ENCODE measurements at regions not wholly inside any gene's neighbourhood (a gene's known extent, or its start where the extent isn't known, plus 50 kb on each side); places are given as distances from the start of the nearest gene placed in this dataset.

DNA sequence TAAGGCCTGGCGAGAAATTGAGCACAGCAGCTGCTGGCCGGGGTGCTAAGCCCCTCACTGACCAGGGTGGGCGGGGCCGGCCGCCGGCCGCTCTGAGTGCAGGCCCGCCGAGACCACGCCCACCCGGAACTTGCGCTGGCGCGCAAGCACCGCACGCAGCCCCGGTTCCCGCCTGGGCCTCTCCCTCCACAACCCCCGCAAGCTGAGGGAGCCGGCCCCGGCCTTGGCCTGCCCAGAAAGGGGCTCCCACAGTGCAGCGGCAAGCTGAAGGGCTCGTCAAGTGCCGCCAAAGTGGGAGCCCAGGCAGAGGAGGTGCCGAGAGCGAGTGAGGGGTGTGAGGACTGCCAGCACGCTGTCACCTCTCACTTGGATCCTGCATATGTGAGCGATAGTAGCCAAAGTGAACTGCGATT is 251.2 kb downstream of the GJA1 start:
- Histone ChIP-seq H3K36me3 (no peaks in the 10 kb centered on the region), H3K9me3 (ENCODE audit: severe bottlenecking) (no peaks in the 10 kb centered on the region), H3K27ac (no peak overlapping the region), H3K4me3 (ENCODE audit: low read depth, low read length) (no peak overlapping the region), H3K27me3 (ENCODE audit: insufficient read depth, low read depth, severe bottlenecking) (no peaks in the 10 kb centered on the region)
- DNase-seq, result no peak
- TF ChIP-seq, protein P1, sequence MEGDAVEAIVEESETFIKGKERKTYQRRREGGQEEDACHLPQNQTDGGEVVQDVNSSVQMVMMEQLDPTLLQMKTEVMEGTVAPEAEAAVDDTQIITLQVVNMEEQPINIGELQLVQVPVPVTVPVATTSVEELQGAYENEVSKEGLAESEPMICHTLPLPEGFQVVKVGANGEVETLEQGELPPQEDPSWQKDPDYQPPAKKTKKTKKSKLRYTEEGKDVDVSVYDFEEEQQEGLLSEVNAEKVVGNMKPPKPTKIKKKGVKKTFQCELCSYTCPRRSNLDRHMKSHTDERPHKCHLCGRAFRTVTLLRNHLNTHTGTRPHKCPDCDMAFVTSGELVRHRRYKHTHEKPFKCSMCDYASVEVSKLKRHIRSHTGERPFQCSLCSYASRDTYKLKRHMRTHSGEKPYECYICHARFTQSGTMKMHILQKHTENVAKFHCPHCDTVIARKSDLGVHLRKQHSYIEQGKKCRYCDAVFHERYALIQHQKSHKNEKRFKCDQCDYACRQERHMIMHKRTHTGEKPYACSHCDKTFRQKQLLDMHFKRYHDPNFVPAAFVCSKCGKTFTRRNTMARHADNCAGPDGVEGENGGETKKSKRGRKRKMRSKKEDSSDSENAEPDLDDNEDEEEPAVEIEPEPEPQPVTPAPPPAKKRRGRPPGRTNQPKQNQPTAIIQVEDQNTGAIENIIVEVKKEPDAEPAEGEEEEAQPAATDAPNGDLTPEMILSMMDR (IDR thresholded peaks at IDR 0.05; ENCODE audit: low read depth, low read length), result no peak

DNA sequence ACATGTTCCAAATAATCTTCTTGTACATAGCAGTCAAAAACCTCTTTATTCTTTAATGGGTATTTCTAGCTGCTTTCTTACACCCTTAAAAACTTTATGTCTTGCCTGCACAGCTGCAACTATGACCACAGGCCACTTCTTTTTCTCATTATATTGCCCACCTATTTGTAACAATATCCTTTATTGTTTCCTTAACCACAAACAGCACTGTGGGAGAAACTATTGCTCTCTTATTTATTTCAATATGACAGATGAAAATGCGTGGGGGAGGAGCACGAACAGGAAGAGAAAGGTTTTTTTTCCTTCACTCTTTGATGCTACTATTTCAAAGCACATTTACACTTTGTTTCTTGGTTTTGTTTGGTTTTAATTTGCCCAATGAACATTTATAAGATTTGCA is 253.5 kb downstream of the GJA1 start:
- TF ChIP-seq, protein P1 (IDR thresholded peaks at IDR 0.05; ENCODE audit: low read depth, low read length), result no peak
- no peak overlapping the region for H3K27ac ChIP-seq
- no peaks in the 10 kb centered on the region for H3K9me3 ChIP-seq (ENCODE audit: severe bottlenecking)
- H3K27me3 ChIP-seq (ENCODE audit: insufficient read depth, low read depth, severe bottlenecking), result no peaks in the 10 kb centered on the region
- no peaks in the 10 kb centered on the region for H3K36me3 ChIP-seq
- no peak for DNase-seq
- no peak overlapping the region for H3K4me3 ChIP-seq (ENCODE audit: low read depth, low read length)

DNA sequence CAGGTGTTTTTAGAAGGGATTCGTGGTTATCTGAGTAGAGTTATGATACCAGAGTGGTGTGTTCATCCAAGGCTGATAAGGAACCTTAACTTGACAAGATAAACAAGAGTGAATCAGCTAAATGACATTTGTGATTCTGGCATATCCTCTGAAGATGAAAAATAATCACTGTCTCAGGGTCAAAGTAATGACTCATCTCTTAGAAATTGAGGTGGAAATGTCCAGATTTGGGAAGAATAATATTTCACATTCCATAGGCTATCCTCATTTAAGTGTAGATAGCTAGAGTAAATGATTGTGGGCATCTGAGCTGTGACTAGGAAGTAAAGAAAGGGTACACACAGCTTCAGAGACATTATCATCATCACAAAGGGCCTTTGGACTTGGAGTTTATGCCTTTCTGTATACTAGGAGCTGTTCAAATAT is 255.7 kb downstream of the GJA1 start:
- no peak for DNase-seq
- H3K36me3 ChIP-seq, result no peaks in the 10 kb centered on the region
- no peak overlapping the region for H3K27ac ChIP-seq
- no peaks in the 10 kb centered on the region for H3K9me3 ChIP-seq (ENCODE audit: severe bottlenecking)
- TF ChIP-seq, protein P1 (IDR thresholded peaks at IDR 0.05; ENCODE audit: low read depth, low read length), result no peak
- no peak overlapping the region for H3K4me3 ChIP-seq (ENCODE audit: low read depth, low read length)
- H3K27me3 ChIP-seq (ENCODE audit: insufficient read depth, low read depth, severe bottlenecking), result no peaks in the 10 kb centered on the region

DNA sequence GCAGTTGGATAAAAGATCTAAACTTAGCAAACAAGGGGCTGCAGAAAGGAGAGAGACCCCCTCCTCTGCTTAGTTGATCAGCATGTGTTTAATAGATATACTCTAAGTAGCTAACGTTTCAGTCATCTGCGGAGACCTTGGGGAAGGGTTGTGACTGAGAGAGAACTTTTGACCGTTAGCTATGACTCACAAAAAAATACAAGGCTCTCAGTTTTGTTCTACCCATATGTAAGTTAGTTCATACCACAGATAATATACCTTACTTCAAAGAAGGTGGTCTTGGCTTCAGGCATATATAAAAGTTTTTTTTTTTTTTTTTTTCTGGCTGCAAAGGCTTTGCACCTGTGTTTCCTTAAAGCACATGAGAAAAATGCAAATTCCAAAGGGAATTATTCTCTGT is 258.9 kb downstream of the GJA1 start:
- TF ChIP-seq, protein P1 (IDR thresholded peaks at IDR 0.05; ENCODE audit: low read depth, low read length), result no peak
- H3K27me3 ChIP-seq (ENCODE audit: insufficient read depth, low read depth, severe bottlenecking), result no peaks in the 10 kb centered on the region
- no peak overlapping the region for H3K27ac ChIP-seq
- no peaks in the 10 kb centered on the region for H3K9me3 ChIP-seq (ENCODE audit: severe bottlenecking)
- H3K4me3 ChIP-seq (ENCODE audit: low read depth, low read length), result no peak overlapping the region
- H3K36me3 ChIP-seq, result no peaks in the 10 kb centered on the region
- DNase-seq, result no peak

DNA sequence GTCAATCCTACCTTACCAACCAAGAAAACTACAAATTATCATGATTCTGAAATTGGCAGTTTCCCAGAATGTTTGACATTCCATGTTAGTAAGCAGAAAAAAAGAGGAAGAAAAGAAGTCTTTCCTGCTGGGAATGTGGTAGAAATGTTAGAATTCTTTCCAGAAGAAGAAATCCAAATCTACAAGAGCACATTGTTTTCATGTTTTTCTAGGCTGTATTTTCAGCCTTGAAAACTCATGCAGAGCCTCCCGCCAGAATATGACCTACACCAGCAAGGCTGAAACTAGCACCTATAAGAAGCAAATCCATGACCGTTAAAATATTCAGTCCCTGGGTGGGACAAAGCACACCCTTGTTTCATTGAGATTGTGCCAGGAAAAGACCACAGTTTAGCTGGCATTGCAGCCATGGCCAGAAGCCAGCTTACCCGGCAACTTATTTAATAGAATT is 259.4 kb downstream of the GJA1 start:
- DNase-seq, result no peak
- H3K27ac ChIP-seq, result no peak overlapping the region
- no peaks in the 10 kb centered on the region for H3K9me3 ChIP-seq (ENCODE audit: severe bottlenecking)
- no peaks in the 10 kb centered on the region for H3K36me3 ChIP-seq
- H3K4me3 ChIP-seq (ENCODE audit: low read depth, low read length), result no peak overlapping the region
- TF ChIP-seq, protein P1 (IDR thresholded peaks at IDR 0.05; ENCODE audit: low read depth, low read length), result no peak
- H3K27me3 ChIP-seq (ENCODE audit: insufficient read depth, low read depth, severe bottlenecking), result no peaks in the 10 kb centered on the region

DNA sequence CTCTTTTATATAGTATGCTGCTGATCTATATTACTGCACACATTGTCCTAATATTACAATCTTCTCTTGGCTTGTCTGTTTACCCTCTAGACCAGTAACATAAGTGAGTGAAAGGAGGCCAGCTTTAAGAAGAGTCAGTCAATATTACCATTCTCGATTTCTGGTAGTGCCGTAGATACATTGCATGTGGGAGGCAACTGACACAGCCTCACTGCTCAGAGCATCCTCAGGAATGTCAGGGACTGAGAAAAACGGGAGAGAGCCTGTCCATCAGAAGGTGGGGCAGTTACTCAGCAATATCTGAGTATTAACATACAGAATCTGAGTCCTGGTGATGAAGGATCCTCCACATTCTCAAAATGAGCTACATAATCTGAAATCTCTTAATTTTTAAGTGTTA is 259.9 kb downstream of the GJA1 start:
- Histone ChIP-seq H3K36me3 (no peaks in the 10 kb centered on the region), H3K27me3 (ENCODE audit: insufficient read depth, low read depth, severe bottlenecking) (no peaks in the 10 kb centered on the region), H3K9me3 (ENCODE audit: severe bottlenecking) (no peaks in the 10 kb centered on the region), H3K27ac (no peak overlapping the region), H3K4me3 (ENCODE audit: low read depth, low read length) (no peak overlapping the region)
- no peak for DNase-seq
- TF ChIP-seq, protein P1 (IDR thresholded peaks at IDR 0.05; ENCODE audit: low read depth, low read length), result no peak

Data from WERI-Rb-1 (cell line).